BLaER1 treated with 17β-estradiol and CSF1 and Interleukin-3, amounts not matched to agents 10 nM and 100 nM (cell line): ENCODE measurements at regions not wholly inside any gene's neighbourhood (a gene's known extent, or its start where the extent isn't known, plus 50 kb on each side); places are given as distances from the start of the nearest gene placed in this dataset.
A peak's percentile ranks its signal among the peaks of the same experiment; 100 is the strongest.

Experiments used
- H3K27ac ChIP-seq, 11 experiments: shearing (Covaris generic); formaldehyde crosslinking; 2 replicates each; pipeline ENCODE4 v1.8.1; 2022
- H3K27me3 ChIP-seq, 11 experiments: shearing (Covaris generic); formaldehyde crosslinking; 2 replicates each; pipeline ENCODE4 v1.8.1; 2022
- H3K36me3 ChIP-seq, 11 experiments: shearing (Covaris generic); formaldehyde crosslinking; 2 replicates each; pipeline ENCODE4 v1.8.1; 2022
- H3K4me1 ChIP-seq, 10 experiments: shearing (Covaris generic); formaldehyde crosslinking; 2 replicates each; pipeline ENCODE4 v1.8.1; 2022
- H3K4me2 ChIP-seq, 11 experiments: shearing (Covaris generic); formaldehyde crosslinking; 2 replicates each; pipeline ENCODE4 v1.8.1; 2022
- H3K4me3 ChIP-seq, 10 experiments: shearing (Covaris generic); formaldehyde crosslinking; 2 replicates each; pipeline ENCODE4 v1.8.1; 2022
- H3K9ac ChIP-seq, 11 experiments: shearing (Covaris generic); formaldehyde crosslinking; 2 replicates each; pipeline ENCODE4 v1.8.1; 2022
- H3K9me3 ChIP-seq, 11 experiments: shearing (Covaris generic); formaldehyde crosslinking; replicated peaks in 1 of 11; 2 replicates each; pipeline ENCODE4 v1.8.1; 2022
- H4K20me1 ChIP-seq, 11 experiments: shearing (Covaris generic); formaldehyde crosslinking; 2 replicates each; pipeline ENCODE4 v1.8.1; 2022
- Cebpa-rat ChIP-seq, 11 experiments: shearing (Covaris generic); IDR thresholded peaks; 2 replicates each; pipeline ENCODE4 v1.8.1; 2022

DNA sequence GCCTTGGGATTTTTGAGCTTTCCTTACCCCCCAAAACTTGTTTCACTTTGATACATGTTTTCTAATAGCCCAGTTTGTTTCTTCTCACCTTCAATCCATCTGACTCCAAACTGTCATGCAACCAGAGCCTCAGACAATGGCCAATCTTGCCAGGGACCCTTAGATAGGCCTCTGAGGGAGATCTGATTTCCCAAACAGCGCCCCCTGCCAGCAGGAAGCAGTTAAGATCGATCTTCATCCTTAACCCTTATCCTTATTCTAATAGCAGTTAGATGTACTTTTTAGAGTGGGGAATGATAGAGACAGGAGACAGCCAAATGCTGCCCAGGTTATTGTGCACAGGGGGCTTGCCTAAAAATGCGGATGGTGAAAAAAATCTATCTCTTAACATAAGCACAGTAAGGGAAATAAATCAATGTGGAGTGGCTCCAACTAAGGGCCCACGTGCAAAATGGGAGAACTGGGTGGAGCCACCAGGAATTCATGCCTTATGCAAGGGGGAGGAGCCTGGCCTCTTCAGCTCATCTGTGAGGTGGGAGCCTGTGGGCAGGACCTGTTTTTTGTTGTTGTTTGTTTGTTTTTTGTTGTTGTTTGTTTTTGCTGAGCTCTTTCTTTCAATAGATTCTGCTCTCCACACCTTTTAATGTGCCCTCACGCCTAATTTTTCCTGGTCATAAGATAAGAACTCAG, 833.6 kb upstream of the AGA start:
- Histone ChIP-seq H4K20me1 (no peaks in the 10 kb centered on the region), H3K27ac (no peak overlapping the region), H3K9ac (no peak overlapping the region), H3K4me3 (no peak overlapping the region), H3K4me2 (no peak overlapping the region), H3K36me3 (no peaks in the 10 kb centered on the region), H3K9me3 (no peaks in the 10 kb centered on the region), H3K4me1 (no peaks in the 10 kb centered on the region; a peak in 1 of 20 replicates), H3K27me3 (no peaks in the 10 kb centered on the region)
- no peak for TF ChIP-seq Cebpa-rat (IDR thresholded peaks at IDR 0.05)

GRCh38 chr4:178280362-178280761, 838.1 kb upstream of the AGA start:
- H3K4me1 ChIP-seq, result no peaks in the 10 kb centered on the region; a peak in 1 of 20 replicates

GRCh38 chr4:178288462-178288861, 846.2 kb upstream of the AGA start:
- H3K9ac ChIP-seq, result no peak overlapping the region
- no peak for TF ChIP-seq Cebpa-rat (IDR thresholded peaks at IDR 0.05)
- no peaks in the 10 kb centered on the region for H3K36me3 ChIP-seq
- H3K4me1 ChIP-seq, result no peaks in the 10 kb centered on the region
- H4K20me1 ChIP-seq, result no peaks in the 10 kb centered on the region
- no peak overlapping the region for H3K27ac ChIP-seq
- no peaks in the 10 kb centered on the region for H3K27me3 ChIP-seq
- no peak overlapping the region for H3K4me3 ChIP-seq
- no peaks in the 10 kb centered on the region; a peak in 1 of 22 replicates for H3K9me3 ChIP-seq
- H3K4me2 ChIP-seq, result no peak overlapping the region

More at GRCh38 chr4:178280362-178280761, 838.1 kb upstream of the AGA start:
- TF ChIP-seq Cebpa-rat (IDR thresholded peaks at IDR 0.05), result no peak
- Histone ChIP-seq H4K20me1 (no peaks in the 10 kb centered on the region), H3K36me3 (no peaks in the 10 kb centered on the region), H3K27me3 (no peaks in the 10 kb centered on the region), H3K9ac (no peak overlapping the region), H3K4me3 (no peak overlapping the region), H3K4me2 (no peak overlapping the region), H3K9me3 (no peaks in the 10 kb centered on the region), H3K27ac (no peak overlapping the region)

DNA sequence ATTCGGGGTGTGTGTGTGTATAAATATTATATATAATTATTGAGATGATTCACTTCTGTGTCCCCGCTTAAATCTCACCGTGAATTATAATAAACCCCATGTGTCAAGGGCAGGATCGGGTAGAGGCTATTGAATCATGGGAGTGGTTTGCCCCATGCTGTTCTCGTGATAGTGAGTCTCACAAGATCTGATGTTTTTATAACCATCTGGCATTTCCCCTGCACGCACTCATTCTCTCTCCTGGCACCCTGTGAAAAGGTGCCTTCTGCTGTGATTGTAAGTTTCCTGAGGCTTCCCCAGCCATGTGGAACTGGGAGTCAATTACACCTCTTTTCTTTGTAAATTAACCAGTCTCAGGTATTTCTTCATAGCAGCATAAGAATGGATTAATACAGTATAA, 851.4 kb upstream of the AGA start:
- no peaks in the 10 kb centered on the region for H3K27me3 ChIP-seq
- H3K27ac ChIP-seq, result no peak overlapping the region
- TF ChIP-seq Cebpa-rat (IDR thresholded peaks at IDR 0.05), result no peak
- no peaks in the 10 kb centered on the region for H3K36me3 ChIP-seq
- H4K20me1 ChIP-seq, result no peaks in the 10 kb centered on the region
- no peak overlapping the region for H3K9ac ChIP-seq
- no peaks in the 10 kb centered on the region for H3K9me3 ChIP-seq
- H3K4me1 ChIP-seq, result no peaks in the 10 kb centered on the region
- no peak overlapping the region for H3K4me3 ChIP-seq
- H3K4me2 ChIP-seq, result no peak overlapping the region

- H3K4me1 ChIP-seq, result no peaks in the 10 kb centered on the region
- H3K4me2 ChIP-seq, result no peak overlapping the region
- TF ChIP-seq Cebpa-rat (IDR thresholded peaks at IDR 0.05), result no peak
- H3K27ac ChIP-seq, result no peak overlapping the region
- no peak overlapping the region for H3K4me3 ChIP-seq
- no peaks in the 10 kb centered on the region for H4K20me1 ChIP-seq
- H3K36me3 ChIP-seq, result no peaks in the 10 kb centered on the region
- H3K9ac ChIP-seq, result no peak overlapping the region
- H3K9me3 ChIP-seq, result no peaks in the 10 kb centered on the region
- H3K27me3 ChIP-seq, result no peaks in the 10 kb centered on the region
Measured at GRCh38 chr4:178296669-178297068, 854.4 kb upstream of the AGA start.

DNA sequence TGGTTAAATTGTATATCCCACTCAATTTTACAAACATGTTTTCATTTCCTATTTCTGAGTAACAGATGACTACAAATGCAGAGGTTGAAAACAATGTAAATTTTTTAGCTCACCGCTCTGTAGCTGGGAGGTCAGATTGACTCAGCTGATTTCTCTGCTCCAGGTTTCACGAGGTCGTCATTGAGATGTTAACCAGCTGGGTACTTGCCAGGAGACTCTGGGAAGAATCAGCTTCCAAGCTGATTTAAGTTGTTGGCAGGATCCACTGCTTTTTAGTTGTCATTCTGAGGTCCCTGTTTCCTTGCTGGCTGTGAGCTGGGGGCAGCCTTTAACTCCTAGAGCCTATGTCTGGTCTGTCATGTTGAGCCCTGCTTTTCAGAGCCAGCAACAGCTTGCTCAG, 864.3 kb upstream of the AGA start:
- Histone ChIP-seq H3K27me3 (no peaks in the 10 kb centered on the region), H3K9me3 (no peaks in the 10 kb centered on the region), H3K36me3 (no peaks in the 10 kb centered on the region), H3K4me1 (peaks cover 0 to 12% (median 0%) of the 10 kb centered on the region in 10 experiments; a peak in 5 of 20 replicates), H4K20me1 (no peaks in the 10 kb centered on the region), H3K4me3 (no peak overlapping the region), H3K9ac (no peak overlapping the region), H3K27ac (no peak overlapping the region), H3K4me2 (no peak overlapping the region)
- TF ChIP-seq Cebpa-rat (IDR thresholded peaks at IDR 0.05), result no peak

GRCh38 chr4:178309890-178310289, 867.7 kb upstream of the AGA start:
- no peaks in the 10 kb centered on the region for H3K9me3 ChIP-seq
- no peak overlapping the region for H3K4me3 ChIP-seq
- H3K9ac ChIP-seq, result no peak overlapping the region
- TF ChIP-seq Cebpa-rat (IDR thresholded peaks at IDR 0.05), result no peak
- peaks cover 0 to 12% (median 0%) of the 10 kb centered on the region in 10 experiments; a peak in 5 of 20 replicates for H3K4me1 ChIP-seq
- H4K20me1 ChIP-seq, result no peaks in the 10 kb centered on the region
- H3K27me3 ChIP-seq, result no peaks in the 10 kb centered on the region
- peak overlapping the region in 2 of 11 experiments; percentile 4 to 34; a peak in 3 of 22 replicates for H3K4me2 ChIP-seq
- H3K27ac ChIP-seq, result no peak overlapping the region
- H3K36me3 ChIP-seq, result no peaks in the 10 kb centered on the region

GRCh38 chr4:178311997-178312396, 869.8 kb upstream of the AGA start:
- Histone ChIP-seq H3K27me3 (no peaks in the 10 kb centered on the region), H3K9me3 (no peaks in the 10 kb centered on the region), H3K4me3 (no peak overlapping the region), H3K27ac (no peak overlapping the region), H4K20me1 (no peaks in the 10 kb centered on the region), H3K4me1 (peaks cover 0 to 12% (median 0%) of the 10 kb centered on the region in 10 experiments; a peak in 5 of 20 replicates), H3K36me3 (no peaks in the 10 kb centered on the region), H3K9ac (no peak overlapping the region), H3K4me2 (no peak overlapping the region)
- no peak for TF ChIP-seq Cebpa-rat (IDR thresholded peaks at IDR 0.05)

DNA sequence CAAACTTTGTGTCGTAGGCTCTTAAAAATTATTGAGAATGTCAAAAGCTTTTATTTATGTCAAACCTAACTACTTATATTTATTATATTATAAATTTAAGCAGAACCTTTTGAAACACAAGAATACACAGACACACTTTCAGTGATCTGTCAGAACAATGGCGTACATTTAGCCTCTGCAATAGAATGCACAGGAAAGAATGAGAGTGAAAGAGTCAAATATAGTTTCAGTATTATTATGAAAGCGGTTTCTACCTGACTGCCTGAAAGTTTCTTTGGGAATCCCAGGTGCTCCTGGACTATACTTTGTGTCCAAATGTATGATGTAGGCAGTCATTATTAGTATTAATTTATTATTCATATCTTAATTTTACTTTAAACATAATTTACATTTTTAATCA, 872.0 kb upstream of the AGA start:
- H3K27ac ChIP-seq, result no peak overlapping the region
- H3K4me1 ChIP-seq, result peaks cover 0 to 11% (median 0%) of the 10 kb centered on the region in 10 experiments; a peak in 5 of 20 replicates
- no peaks in the 10 kb centered on the region for H4K20me1 ChIP-seq
- H3K4me2 ChIP-seq, result no peak overlapping the region
- no peak for TF ChIP-seq Cebpa-rat (IDR thresholded peaks at IDR 0.05)
- no peaks in the 10 kb centered on the region for H3K27me3 ChIP-seq
- no peaks in the 10 kb centered on the region for H3K36me3 ChIP-seq
- no peak overlapping the region for H3K4me3 ChIP-seq
- peaks cover 2 to 5% (median 3%) of the 10 kb centered on the region in 11 experiments; a peak in 19 of 22 replicates for H3K9me3 ChIP-seq
- no peak overlapping the region for H3K9ac ChIP-seq

- Histone ChIP-seq H4K20me1 (no peaks in the 10 kb centered on the region), H3K27me3 (no peaks in the 10 kb centered on the region), H3K9me3 (peaks cover 16 to 24% (median 20%) of the 10 kb centered on the region in 11 experiments; a peak in 21 of 22 replicates), H3K36me3 (no peaks in the 10 kb centered on the region), H3K4me1 (no peaks in the 10 kb centered on the region), H3K4me2 (no peak overlapping the region), H3K9ac (no peak overlapping the region), H3K27ac (no peak overlapping the region), H3K4me3 (no peak overlapping the region)
- TF ChIP-seq Cebpa-rat (IDR thresholded peaks at IDR 0.05), result no peak
Measured at GRCh38 chr4:178316211-178316610, 874.0 kb upstream of the AGA start.
